ENCODE measurements at regions not wholly inside any gene's neighbourhood (a gene's known extent, or its start where the extent isn't known, plus 50 kb on each side); places are given as distances from the start of the nearest gene placed in this dataset.

DNA sequence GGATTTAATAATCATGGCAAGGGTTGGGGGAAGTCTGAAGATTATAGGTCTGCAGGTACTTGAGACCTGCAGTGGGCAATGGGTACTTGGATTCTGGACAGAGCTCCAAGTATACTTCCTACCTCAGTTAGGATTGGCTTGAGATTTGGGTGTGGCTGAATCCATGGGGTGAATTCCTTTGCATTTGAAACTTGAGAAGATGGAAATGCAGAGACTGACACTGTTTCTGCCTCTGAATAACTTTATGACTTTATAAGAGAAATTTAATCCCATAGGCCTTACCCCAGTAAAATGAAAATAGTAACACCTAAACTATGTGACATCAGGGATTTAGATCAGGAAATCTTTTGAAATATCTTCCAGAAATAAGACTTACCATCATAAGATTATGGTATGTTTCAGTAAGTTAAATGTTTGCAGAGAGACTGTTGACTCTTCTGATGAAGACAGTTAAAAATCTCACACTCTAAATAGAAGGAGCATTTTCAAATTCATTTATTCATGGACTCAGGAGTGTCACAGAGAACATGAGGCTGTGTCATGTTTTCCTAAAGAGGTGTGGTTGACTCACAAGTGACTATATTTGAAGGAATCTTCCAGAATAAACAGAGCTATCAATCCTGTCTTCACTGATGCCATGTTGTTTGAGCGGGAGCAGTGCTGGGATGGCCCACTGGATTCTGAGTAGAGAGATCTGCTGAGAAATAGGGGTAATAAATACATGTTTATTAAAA is 513.5 kb upstream of the NR3C2 start:
- intact Hi-C loops (cut with DNase I), result no loop called here
- Histone ChIP-seq H3K4me3 (no peak overlapping the region), H3K36me3 (no peaks in the 10 kb centered on the region), H3K4me1 (no peaks in the 10 kb centered on the region), H3K27me3 (no peaks in the 10 kb centered on the region), H3K9me3 (no peaks in the 10 kb centered on the region), H3K27ac (no peak overlapping the region)
- no peak for DNase-seq
- no peak for ATAC-seq
- WGBS, 2 donors, result 92 to 97% methylated on average over 1 of the region's 1 CpG
- TF ChIP-seq, protein P1, sequence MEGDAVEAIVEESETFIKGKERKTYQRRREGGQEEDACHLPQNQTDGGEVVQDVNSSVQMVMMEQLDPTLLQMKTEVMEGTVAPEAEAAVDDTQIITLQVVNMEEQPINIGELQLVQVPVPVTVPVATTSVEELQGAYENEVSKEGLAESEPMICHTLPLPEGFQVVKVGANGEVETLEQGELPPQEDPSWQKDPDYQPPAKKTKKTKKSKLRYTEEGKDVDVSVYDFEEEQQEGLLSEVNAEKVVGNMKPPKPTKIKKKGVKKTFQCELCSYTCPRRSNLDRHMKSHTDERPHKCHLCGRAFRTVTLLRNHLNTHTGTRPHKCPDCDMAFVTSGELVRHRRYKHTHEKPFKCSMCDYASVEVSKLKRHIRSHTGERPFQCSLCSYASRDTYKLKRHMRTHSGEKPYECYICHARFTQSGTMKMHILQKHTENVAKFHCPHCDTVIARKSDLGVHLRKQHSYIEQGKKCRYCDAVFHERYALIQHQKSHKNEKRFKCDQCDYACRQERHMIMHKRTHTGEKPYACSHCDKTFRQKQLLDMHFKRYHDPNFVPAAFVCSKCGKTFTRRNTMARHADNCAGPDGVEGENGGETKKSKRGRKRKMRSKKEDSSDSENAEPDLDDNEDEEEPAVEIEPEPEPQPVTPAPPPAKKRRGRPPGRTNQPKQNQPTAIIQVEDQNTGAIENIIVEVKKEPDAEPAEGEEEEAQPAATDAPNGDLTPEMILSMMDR (IDR thresholded peaks at IDR 0.05), result no peak
- FAIRE-seq, result no peak

DNA sequence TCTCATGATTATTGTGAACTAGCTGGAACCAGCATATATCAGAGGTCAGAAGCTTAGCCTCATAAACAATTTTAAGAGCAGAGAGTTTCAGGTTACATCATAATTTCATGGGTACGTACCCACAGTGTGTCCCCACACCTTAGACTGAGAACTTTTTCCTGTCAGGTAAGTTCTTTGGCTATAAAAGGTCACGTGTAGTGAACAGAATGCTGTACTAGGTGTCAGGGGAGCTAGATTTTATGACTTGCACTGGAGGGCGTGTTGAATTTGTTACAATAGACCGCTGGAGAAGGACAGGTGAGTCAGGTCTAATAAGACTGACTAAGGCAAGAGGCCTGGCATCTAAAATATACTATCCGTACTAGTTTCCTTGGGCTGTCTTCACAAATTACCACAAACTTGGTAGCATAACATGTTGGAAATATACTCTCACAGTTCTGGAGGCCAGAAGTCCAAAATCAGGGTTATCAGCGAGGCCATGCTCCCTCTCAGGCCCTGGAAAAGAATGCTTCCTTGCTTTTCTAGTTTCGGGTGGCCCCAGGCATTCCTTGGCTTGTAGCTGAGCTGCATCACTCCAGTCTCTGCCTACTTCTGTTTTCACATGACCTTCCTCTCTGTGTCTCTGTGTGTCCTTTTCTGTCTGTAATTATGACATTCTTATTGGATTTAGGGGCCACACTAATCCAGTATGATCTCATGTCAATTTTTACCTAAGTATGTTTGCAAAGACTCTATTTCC is 512.0 kb upstream of the NR3C2 start:
- no peak for ATAC-seq
- H3K4me1 ChIP-seq, result no peaks in the 10 kb centered on the region

DNA sequence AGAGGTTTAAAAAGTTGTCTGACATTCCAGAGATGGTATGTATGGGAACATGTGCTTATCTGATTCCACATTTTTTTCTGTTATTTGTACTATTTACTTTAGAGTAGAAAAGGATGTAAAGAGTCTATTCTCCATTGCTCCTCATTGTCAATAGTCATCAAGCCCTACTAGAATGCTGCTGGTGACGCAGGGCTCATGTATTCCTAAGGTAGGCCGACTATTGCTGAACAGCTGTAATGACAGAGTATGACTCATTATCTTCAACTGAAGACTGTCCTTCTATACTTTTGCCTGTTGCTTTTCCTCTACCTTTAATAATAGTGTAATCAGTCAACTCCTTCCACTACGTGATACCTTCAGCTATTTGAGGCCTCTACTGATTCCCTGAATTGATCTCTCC is 509.1 kb upstream of the NR3C2 start:
- no peaks in the 10 kb centered on the region for H3K9me3 ChIP-seq
- no peak overlapping the region for H3K4me3 ChIP-seq
- H3K27me3 ChIP-seq, result no peaks in the 10 kb centered on the region
- DNase-seq (no peak), ATAC-seq (no peak), FAIRE-seq (no peak)
- 85 to 87% methylated on average over 3 of the region's 3 CpGs for WGBS, 2 donors
- intact Hi-C loops (cut with DNase I), result no loop called here
- H3K4me1 ChIP-seq, result no peaks in the 10 kb centered on the region
- no peak overlapping the region for H3K27ac ChIP-seq
- no peaks in the 10 kb centered on the region for H3K36me3 ChIP-seq
- TF ChIP-seq, protein P1 (IDR thresholded peaks at IDR 0.05), result no peak

More for the DNA sequence above, 512.0 kb upstream of the NR3C2 start:
- intact Hi-C loops (cut with DNase I), result no loop called here
- no peak for DNase-seq
- H3K36me3 ChIP-seq, result no peaks in the 10 kb centered on the region
- 87 to 88% methylated on average over 7 of the region's 7 CpGs for WGBS, 2 donors
- no peak overlapping the region for H3K4me3 ChIP-seq
- peak; percentile 76 for FAIRE-seq
- H3K27ac ChIP-seq, result no peak overlapping the region
- H3K9me3 ChIP-seq, result no peaks in the 10 kb centered on the region
- TF ChIP-seq, protein P1 (IDR thresholded peaks at IDR 0.05), result no peak
- H3K27me3 ChIP-seq, result no peaks in the 10 kb centered on the region

DNA sequence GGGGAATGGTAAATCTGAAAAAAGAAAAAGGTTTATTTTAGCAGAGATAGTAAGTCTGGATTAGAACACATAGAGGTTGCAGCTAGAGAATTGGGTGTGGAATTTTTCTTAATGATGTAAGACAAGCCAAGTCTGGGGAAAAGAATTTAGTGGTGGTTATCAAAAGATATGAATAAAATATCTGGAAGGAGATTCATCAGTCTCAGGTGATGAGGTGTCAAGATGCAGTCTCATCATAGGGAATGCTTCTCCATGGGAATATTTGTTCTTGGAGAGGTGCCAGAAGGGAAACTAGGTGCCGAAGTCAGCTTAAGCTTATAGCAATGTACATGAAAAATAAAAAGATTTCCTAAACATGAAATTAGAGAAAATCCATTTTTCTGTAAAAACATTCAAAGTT is 504.1 kb upstream of the NR3C2 start:
- no peak for FAIRE-seq
- intact Hi-C loops (cut with DNase I), result no loop called here
- no peak for ATAC-seq
- TF ChIP-seq, protein P1 (IDR thresholded peaks at IDR 0.05), result no peak
- H3K36me3 ChIP-seq, result no peaks in the 10 kb centered on the region
- no peaks in the 10 kb centered on the region for H3K4me1 ChIP-seq
- H3K27me3 ChIP-seq, result no peaks in the 10 kb centered on the region
- no peaks in the 10 kb centered on the region for H3K9me3 ChIP-seq
- WGBS, 2 donors, result 91 to 96% methylated on average over 1 of the region's 1 CpG
- no peak overlapping the region for H3K4me3 ChIP-seq
- no peak overlapping the region for H3K27ac ChIP-seq
- DNase-seq, result no peak

- Histone ChIP-seq H3K4me1 (no peaks in the 10 kb centered on the region), H3K9me3 (no peaks in the 10 kb centered on the region), H3K27ac (no peak overlapping the region), H3K27me3 (no peaks in the 10 kb centered on the region), H3K36me3 (no peaks in the 10 kb centered on the region), H3K4me3 (no peak overlapping the region)
- FAIRE-seq (no peak), DNase-seq (no peak), ATAC-seq (no peak)
- intact Hi-C loops (cut with DNase I), result no loop called here
- TF ChIP-seq, protein P1 (IDR thresholded peaks at IDR 0.05), result no peak
Observed at GRCh38 chr4:148944839-148945219, 502.6 kb upstream of the NR3C2 start.
